SK-N-SH treated with all-trans-retinoic acid at 6 μM for 48 hours (cell line): ENCODE measurements at regions not wholly inside any gene's neighbourhood (a gene's known extent, or its start where the extent isn't known, plus 50 kb on each side); places are given as distances from the start of the nearest gene placed in this dataset.

Experiments used
- ARNTL ChIP-seq: fragments of 450-650 bp; formaldehyde crosslinking; IDR thresholded peaks from 2 replicates; pipeline ENCODE4 v1.5.0; 2020; ENCODE audit warnings: low read depth, mild to moderate bottlenecking, moderate library complexity, borderline replicate concordance
- ESRRG ChIP-seq: fragments of 250-450 bp; sonication (Bioruptor Pico); IDR thresholded peaks from 2 replicates; pipeline ENCODE4 v1.6.1; 2021; ENCODE audit warnings: mild to moderate bottlenecking
- PATZ1 ChIP-seq: fragments of 250-450 bp; sonication (Bioruptor Pico); IDR thresholded peaks from 2 replicates; pipeline ENCODE4 v1.8.0; 2020; ENCODE audit warnings: mild to moderate bottlenecking, moderate library complexity, borderline replicate concordance
- RARB ChIP-seq: fragments of 250-450 bp; sonication (Bioruptor Pico); IDR thresholded peaks from 2 replicates; pipeline ENCODE4 v1.8.0; 2021; ENCODE audit warnings: mild to moderate bottlenecking, moderate library complexity
- SNAI2 ChIP-seq: fragments of 250-450 bp; sonication (Bioruptor Pico); IDR thresholded peaks from 2 replicates; pipeline ENCODE4 v1.5.0; 2020; ENCODE audit warnings: mild to moderate bottlenecking, moderate library complexity
- TF ChIP-seq, protein P1 (sequence below): fragments of 250-450 bp; sonication (Bioruptor Pico); IDR thresholded peaks from 2 replicates; pipeline ENCODE4 v1.5.1; 2020; ENCODE audit warnings: low read depth, mild to moderate bottlenecking, moderate library complexity
- TF ChIP-seq, protein P2 (sequence below): fragments of 250-450 bp; sonication (Bioruptor Pico); IDR thresholded peaks from 2 replicates; pipeline ENCODE4 v1.5.0; 2020; ENCODE audit warnings: mild to moderate bottlenecking, moderate library complexity

DNA sequence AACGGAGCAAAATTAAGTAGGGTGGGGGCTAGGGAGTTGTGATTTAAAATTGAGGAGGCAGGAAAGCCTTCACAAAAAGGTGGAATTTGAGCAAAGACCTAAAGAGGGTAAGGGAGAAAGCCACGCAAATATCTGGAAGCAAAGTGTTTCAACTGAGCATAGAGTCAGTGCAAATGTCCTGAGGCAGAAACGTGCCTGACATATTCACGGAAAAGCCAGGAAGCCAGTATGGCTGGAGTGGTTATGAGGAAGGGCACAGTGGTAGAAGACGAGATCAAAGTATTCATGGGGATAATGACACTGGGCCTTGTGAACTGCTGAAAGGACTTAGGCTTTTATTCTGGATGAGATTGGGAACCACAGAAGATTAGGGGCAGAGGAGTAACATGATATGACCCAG lies 268.4 kb downstream of the MAN2A1 start:
- TF ChIP-seq PATZ1 (CRISPR knock-in tag) (no peak), RARB (CRISPR knock-in tag) (no peak), ESRRG (no peak), SNAI2 (CRISPR knock-in tag) (no peak), ARNTL (CRISPR knock-in tag) (no peak)
- TF ChIP-seq, protein P1, sequence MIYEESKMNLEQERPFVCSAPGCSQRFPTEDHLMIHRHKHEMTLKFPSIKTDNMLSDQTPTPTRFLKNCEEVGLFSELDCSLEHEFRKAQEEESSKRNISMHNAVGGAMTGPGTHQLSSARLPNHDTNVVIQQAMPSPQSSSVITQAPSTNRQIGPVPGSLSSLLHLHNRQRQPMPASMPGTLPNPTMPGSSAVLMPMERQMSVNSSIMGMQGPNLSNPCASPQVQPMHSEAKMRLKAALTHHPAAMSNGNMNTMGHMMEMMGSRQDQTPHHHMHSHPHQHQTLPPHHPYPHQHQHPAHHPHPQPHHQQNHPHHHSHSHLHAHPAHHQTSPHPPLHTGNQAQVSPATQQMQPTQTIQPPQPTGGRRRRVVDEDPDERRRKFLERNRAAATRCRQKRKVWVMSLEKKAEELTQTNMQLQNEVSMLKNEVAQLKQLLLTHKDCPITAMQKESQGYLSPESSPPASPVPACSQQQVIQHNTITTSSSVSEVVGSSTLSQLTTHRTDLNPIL (CRISPR knock-in tag): no peak
- TF ChIP-seq, protein P2, sequence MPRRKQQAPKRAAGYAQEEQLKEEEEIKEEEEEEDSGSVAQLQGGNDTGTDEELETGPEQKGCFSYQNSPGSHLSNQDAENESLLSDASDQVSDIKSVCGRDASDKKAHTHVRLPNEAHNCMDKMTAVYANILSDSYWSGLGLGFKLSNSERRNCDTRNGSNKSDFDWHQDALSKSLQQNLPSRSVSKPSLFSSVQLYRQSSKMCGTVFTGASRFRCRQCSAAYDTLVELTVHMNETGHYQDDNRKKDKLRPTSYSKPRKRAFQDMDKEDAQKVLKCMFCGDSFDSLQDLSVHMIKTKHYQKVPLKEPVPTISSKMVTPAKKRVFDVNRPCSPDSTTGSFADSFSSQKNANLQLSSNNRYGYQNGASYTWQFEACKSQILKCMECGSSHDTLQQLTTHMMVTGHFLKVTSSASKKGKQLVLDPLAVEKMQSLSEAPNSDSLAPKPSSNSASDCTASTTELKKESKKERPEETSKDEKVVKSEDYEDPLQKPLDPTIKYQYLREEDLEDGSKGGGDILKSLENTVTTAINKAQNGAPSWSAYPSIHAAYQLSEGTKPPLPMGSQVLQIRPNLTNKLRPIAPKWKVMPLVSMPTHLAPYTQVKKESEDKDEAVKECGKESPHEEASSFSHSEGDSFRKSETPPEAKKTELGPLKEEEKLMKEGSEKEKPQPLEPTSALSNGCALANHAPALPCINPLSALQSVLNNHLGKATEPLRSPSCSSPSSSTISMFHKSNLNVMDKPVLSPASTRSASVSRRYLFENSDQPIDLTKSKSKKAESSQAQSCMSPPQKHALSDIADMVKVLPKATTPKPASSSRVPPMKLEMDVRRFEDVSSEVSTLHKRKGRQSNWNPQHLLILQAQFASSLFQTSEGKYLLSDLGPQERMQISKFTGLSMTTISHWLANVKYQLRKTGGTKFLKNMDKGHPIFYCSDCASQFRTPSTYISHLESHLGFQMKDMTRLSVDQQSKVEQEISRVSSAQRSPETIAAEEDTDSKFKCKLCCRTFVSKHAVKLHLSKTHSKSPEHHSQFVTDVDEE: no peak
